Gastroesophageal sphincter (tissue), 3 donors: ENCODE measurements at regions not wholly inside any gene's neighbourhood (a gene's known extent, or its start where the extent isn't known, plus 50 kb on each side); places are given as distances from the start of the nearest gene placed in this dataset.

ENCODE experiments used
- CTCF ChIP-seq, 4 experiments: fragments of 200-600 bp in 2 of 4; fragments of 450-650 bp in 2 of 4; sonication (generic) in 1 of 4; IDR thresholded peaks; one replicate each; pipeline ENCODE4 v1.5.1; 2017 to 2019; ENCODE audit warnings: antibody characterized with exemption in 4 of 4, mild to moderate bottlenecking in 2 of 4, moderate library complexity in 2 of 4
- POLR2A ChIP-seq, 2 donors: fragments of 450-650 bp; IDR thresholded peaks; one replicate each; pipeline ENCODE4 v1.6.1; 2017; ENCODE audit warnings: antibody characterized with exemption in 2 of 2, mild to moderate bottlenecking in 2 of 2, moderate library complexity in 1 of 2

- TF ChIP-seq POLR2A (IDR thresholded peaks at IDR 0.05) (no peak), CTCF (IDR thresholded peaks at IDR 0.05) (no peak)
Measured at GRCh38 chr2:215604606-215605005, 168.7 kb upstream of the FN1 start.
